ENCODE measurements at regions not wholly inside any gene's neighbourhood (a gene's known extent, or its start where the extent isn't known, plus 50 kb on each side); places are given as distances from the start of the nearest gene placed in this dataset.

DNA sequence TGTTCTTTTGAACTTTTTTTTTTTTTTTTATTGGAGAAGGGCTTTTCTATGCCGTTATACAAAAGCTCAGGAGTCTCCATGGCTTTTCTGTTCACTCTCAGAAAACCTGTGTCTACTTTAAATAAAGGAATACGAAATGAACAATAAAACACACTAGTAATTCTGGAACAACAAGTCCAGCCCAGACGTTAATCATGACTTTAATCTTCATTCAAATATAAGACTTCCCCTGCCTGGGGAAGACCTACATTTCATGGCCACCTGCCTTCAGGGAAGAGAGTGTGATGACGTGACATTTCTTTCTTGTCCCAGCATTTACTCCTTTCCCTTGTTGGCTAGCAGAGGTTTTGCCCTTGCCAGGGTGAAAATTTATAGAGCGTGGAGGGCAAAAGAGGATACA lies 564.5 kb downstream of the PDCD6IP start:
- H3K27ac ChIP-seq (ENCODE audit: low read depth, low read length) = no peak overlapping the region
- TF ChIP-seq EZH2phosphoT487 (conservative IDR thresholded peaks at IDR 0.05; ENCODE audit: low read length) = no peak
- TF ChIP-seq, protein P1, sequence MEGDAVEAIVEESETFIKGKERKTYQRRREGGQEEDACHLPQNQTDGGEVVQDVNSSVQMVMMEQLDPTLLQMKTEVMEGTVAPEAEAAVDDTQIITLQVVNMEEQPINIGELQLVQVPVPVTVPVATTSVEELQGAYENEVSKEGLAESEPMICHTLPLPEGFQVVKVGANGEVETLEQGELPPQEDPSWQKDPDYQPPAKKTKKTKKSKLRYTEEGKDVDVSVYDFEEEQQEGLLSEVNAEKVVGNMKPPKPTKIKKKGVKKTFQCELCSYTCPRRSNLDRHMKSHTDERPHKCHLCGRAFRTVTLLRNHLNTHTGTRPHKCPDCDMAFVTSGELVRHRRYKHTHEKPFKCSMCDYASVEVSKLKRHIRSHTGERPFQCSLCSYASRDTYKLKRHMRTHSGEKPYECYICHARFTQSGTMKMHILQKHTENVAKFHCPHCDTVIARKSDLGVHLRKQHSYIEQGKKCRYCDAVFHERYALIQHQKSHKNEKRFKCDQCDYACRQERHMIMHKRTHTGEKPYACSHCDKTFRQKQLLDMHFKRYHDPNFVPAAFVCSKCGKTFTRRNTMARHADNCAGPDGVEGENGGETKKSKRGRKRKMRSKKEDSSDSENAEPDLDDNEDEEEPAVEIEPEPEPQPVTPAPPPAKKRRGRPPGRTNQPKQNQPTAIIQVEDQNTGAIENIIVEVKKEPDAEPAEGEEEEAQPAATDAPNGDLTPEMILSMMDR (IDR thresholded peaks at IDR 0.05; ENCODE audit: insufficient read depth, low read length, poor library complexity, severe bottlenecking) = no peak
- no peak overlapping the region for H3K9ac ChIP-seq (ENCODE audit: low read length)
- H4K20me1 ChIP-seq (ENCODE audit: low read depth, low read length) = no peaks in the 10 kb centered on the region
- no peaks in the 10 kb centered on the region for H3K79me2 ChIP-seq (ENCODE audit: insufficient read depth, low read length)
- no peaks in the 10 kb centered on the region for H3K9me3 ChIP-seq (ENCODE audit: insufficient read depth, low read length)
- no peak overlapping the region for H2AFZ ChIP-seq (ENCODE audit: low read depth, low read length, severe bottlenecking)
- no peaks in the 10 kb centered on the region for H3K36me3 ChIP-seq (ENCODE audit: low read length)
- H3K9me2 ChIP-seq (replicated peaks; ENCODE audit: insufficient read depth, low read length) = no peaks in the 10 kb centered on the region
- H3K27me3 ChIP-seq (ENCODE audit: low read length) = no peaks in the 10 kb centered on the region
- no peak overlapping the region for H3K4me3 ChIP-seq (ENCODE audit: insufficient read depth, low read length, poor library complexity, severe bottlenecking)
- no peak overlapping the region for H3K4me2 ChIP-seq (ENCODE audit: low read depth, low read length, poor library complexity, severe bottlenecking)
- H3F3A ChIP-seq (ENCODE audit: insufficient read depth) = no peaks in the 10 kb centered on the region

DNA sequence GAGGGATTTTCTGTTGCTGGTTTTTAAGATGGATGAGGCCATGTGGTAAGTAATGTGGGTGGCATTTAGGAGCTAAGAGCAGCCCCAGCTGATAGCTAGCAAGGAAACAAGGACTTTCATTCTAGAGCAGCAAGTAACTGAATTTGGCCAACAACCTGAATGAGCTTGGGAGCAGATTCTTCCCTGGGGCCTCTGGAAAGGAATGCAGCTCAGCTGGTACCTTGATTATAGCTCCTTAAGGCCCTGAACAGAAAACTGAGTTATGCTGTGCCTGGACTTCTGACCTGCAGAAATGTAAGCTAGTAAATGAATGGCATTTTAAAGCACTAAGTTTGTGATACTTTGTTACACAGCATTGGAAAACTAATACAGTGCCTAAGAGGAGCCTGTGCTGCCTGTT lies 565.5 kb downstream of the PDCD6IP start:
- Histone ChIP-seq H2AFZ (ENCODE audit: low read depth, low read length, severe bottlenecking) (no peak overlapping the region), H3K9ac (ENCODE audit: low read length) (no peak overlapping the region), H3K9me3 (ENCODE audit: insufficient read depth, low read length) (no peaks in the 10 kb centered on the region), H3F3A (ENCODE audit: insufficient read depth) (no peaks in the 10 kb centered on the region), H3K27ac (ENCODE audit: low read depth, low read length) (no peak overlapping the region), H3K4me3 (ENCODE audit: insufficient read depth, low read length, poor library complexity, severe bottlenecking) (no peak overlapping the region), H3K9me2 (replicated peaks; ENCODE audit: insufficient read depth, low read length) (no peaks in the 10 kb centered on the region), H4K20me1 (ENCODE audit: low read depth, low read length) (no peaks in the 10 kb centered on the region), H3K79me2 (ENCODE audit: insufficient read depth, low read length) (no peaks in the 10 kb centered on the region), H3K36me3 (ENCODE audit: low read length) (no peaks in the 10 kb centered on the region), H3K27me3 (ENCODE audit: low read length) (no peaks in the 10 kb centered on the region), H3K4me2 (ENCODE audit: low read depth, low read length, poor library complexity, severe bottlenecking) (no peak overlapping the region)
- TF ChIP-seq, protein P1 (IDR thresholded peaks at IDR 0.05; ENCODE audit: insufficient read depth, low read length, poor library complexity, severe bottlenecking) = no peak
- TF ChIP-seq EZH2phosphoT487 (conservative IDR thresholded peaks at IDR 0.05; ENCODE audit: low read length) = no peak

DNA sequence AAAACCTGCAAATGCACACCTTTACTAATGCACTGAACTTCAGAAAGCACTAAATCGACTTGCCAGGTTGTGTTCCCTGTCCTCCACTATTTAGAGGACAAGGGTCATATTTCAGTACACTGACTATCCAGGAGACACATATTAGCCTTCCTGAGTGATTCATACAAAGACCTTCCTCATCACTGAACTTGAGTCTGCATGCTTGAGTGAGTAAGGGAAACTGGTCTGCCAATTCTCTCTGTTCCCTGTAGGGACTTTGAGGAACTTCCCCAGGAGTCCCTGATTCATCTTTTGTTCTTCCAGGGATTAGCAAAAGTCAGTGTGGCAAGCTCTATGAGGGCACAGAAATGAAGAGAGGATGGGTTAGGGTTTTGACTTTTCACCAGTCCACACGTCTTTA lies 565.9 kb downstream of the PDCD6IP start:
- no peaks in the 10 kb centered on the region for H4K20me1 ChIP-seq (ENCODE audit: low read depth, low read length)

More for the DNA sequence above, 565.9 kb downstream of the PDCD6IP start:
- Histone ChIP-seq H3K27me3 (ENCODE audit: low read length) (no peaks in the 10 kb centered on the region), H3K9me3 (ENCODE audit: insufficient read depth, low read length) (no peaks in the 10 kb centered on the region), H3K79me2 (ENCODE audit: insufficient read depth, low read length) (no peaks in the 10 kb centered on the region), H3K4me3 (ENCODE audit: insufficient read depth, low read length, poor library complexity, severe bottlenecking) (no peak overlapping the region), H3F3A (ENCODE audit: insufficient read depth) (no peaks in the 10 kb centered on the region), H3K4me2 (ENCODE audit: low read depth, low read length, poor library complexity, severe bottlenecking) (no peak overlapping the region), H3K36me3 (ENCODE audit: low read length) (no peaks in the 10 kb centered on the region), H2AFZ (ENCODE audit: low read depth, low read length, severe bottlenecking) (no peak overlapping the region), H3K9me2 (replicated peaks; ENCODE audit: insufficient read depth, low read length) (no peaks in the 10 kb centered on the region), H3K9ac (ENCODE audit: low read length) (no peak overlapping the region), H3K27ac (ENCODE audit: low read depth, low read length) (no peak overlapping the region)
- TF ChIP-seq EZH2phosphoT487 (conservative IDR thresholded peaks at IDR 0.05; ENCODE audit: low read length) = no peak
- TF ChIP-seq, protein P1 (IDR thresholded peaks at IDR 0.05; ENCODE audit: insufficient read depth, low read length, poor library complexity, severe bottlenecking) = no peak
